Activated CD8-positive, alpha-beta memory T cell treated with anti-CD3 and anti-CD28 coated beads, Interleukin-2, amount 10 ng/mL, durations not matched to agents 7 days and 5 days (primary cell): ENCODE measurements at regions not wholly inside any gene's neighbourhood (a gene's known extent, or its start where the extent isn't known, plus 50 kb on each side); places are given as distances from the start of the nearest gene placed in this dataset.

Experiments used
- ATAC-seq: fragments of 150-1000 bp; cut with Tn5 transposase; one replicate; pipeline ENCODE4 v1.10.0; 2021; ENCODE audit warnings: moderate library complexity
- CTCF ChIA-PET: fragments of 350-600 bp; sonication (Branson Sonifier 250); formaldehyde crosslinking; loops from one replicate; lab custom pipeline; 2021; ENCODE audit warnings: antibody characterized with exemption; lab: Charles Lee
- DNase-seq: peaks from one replicate; pipeline ENCODE4 v3.0.0-alpha.2; 2020
- H3K27ac Mint-ChIP-seq: one replicate; pipeline ENCODE4 v1.8.0; 2021; ENCODE audit warnings: mild to moderate bottlenecking, mixed read lengths
- H3K27me3 Mint-ChIP-seq: one replicate; pipeline ENCODE4 v1.8.0; 2021; ENCODE audit warnings: mixed read lengths
- H3K36me3 Mint-ChIP-seq: one replicate; pipeline ENCODE4 v1.8.0; 2021; ENCODE audit warnings: mild to moderate bottlenecking, mixed read lengths
- H3K4me1 Mint-ChIP-seq: one replicate; pipeline ENCODE4 v1.8.0; 2021; ENCODE audit warnings: mixed read lengths
- H3K4me3 Mint-ChIP-seq: one replicate; pipeline ENCODE4 v1.8.0; 2021; ENCODE audit warnings: mild to moderate bottlenecking, moderate library complexity, mixed read lengths
- H3K9me3 Mint-ChIP-seq: one replicate; pipeline ENCODE4 v1.8.0; 2022; ENCODE audit warnings: low read depth, mixed read lengths

GRCh38 chr4:141783770-141784169 is 147.4 kb downstream of the IL15 start:
- CTCF ChIA-PET, result no interaction called here
- H3K27ac Mint-ChIP-seq, result no peak overlapping the region
- no peak for ATAC-seq

DNA sequence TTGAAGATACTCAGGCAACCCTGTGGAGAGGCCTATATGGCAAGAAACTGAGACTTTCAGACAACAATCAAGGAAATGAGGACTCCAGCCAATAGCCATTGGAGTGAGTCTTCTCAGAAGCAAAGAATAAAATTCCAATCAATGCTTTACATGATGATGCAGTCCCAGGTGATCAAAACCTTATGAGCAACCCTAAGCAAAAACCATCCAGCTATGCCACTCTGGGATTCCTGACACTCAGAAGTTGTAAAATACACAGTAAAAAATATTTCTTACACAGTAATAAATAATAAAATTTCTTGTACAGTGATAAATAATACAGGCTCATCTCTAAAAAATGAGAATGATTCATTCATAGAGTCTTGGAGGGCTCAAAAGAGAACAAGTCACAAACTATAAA is 150.6 kb downstream of the IL15 start:
- no peak overlapping the region for H3K4me3 Mint-ChIP-seq
- DNase-seq (no peak), ATAC-seq (no peak)
- CTCF ChIA-PET, result no interaction called here
- peaks cover 2% of the 10 kb centered on the region for H3K36me3 Mint-ChIP-seq
- no peak overlapping the region for H3K27ac Mint-ChIP-seq
- H3K4me1 Mint-ChIP-seq, result no peaks in the 10 kb centered on the region
- no peaks in the 10 kb centered on the region for H3K27me3 Mint-ChIP-seq
- no peaks in the 10 kb centered on the region for H3K9me3 Mint-ChIP-seq

More at GRCh38 chr4:141783770-141784169, 147.4 kb downstream of the IL15 start:
- DNase-seq, result no peak
- Mint-ChIP-seq H3K36me3 (peaks cover 2% of the 10 kb centered on the region), H3K4me3 (no peak overlapping the region), H3K27me3 (no peaks in the 10 kb centered on the region), H3K4me1 (no peaks in the 10 kb centered on the region), H3K9me3 (no peaks in the 10 kb centered on the region)

- H3K4me3 Mint-ChIP-seq, result no peak overlapping the region
- CTCF ChIA-PET, result no interaction called here
- no peaks in the 10 kb centered on the region for H3K9me3 Mint-ChIP-seq
- no peak overlapping the region for H3K27ac Mint-ChIP-seq
- H3K36me3 Mint-ChIP-seq, result no peaks in the 10 kb centered on the region
- no peaks in the 10 kb centered on the region for H3K27me3 Mint-ChIP-seq
- H3K4me1 Mint-ChIP-seq, result no peaks in the 10 kb centered on the region
- no peak for ATAC-seq
- no peak for DNase-seq
Measured at GRCh38 chr4:141788169-141788915, 152.0 kb downstream of the IL15 start.

- Mint-ChIP-seq H3K27ac (no peak overlapping the region), H3K9me3 (no peaks in the 10 kb centered on the region), H3K4me3 (no peak overlapping the region), H3K36me3 (no peaks in the 10 kb centered on the region), H3K27me3 (no peaks in the 10 kb centered on the region), H3K4me1 (no peaks in the 10 kb centered on the region)
- CTCF ChIA-PET, result no interaction called here
- ATAC-seq (no peak), DNase-seq (no peak)
Measured at GRCh38 chr4:141789716-141790115, 153.3 kb downstream of the IL15 start.

DNA sequence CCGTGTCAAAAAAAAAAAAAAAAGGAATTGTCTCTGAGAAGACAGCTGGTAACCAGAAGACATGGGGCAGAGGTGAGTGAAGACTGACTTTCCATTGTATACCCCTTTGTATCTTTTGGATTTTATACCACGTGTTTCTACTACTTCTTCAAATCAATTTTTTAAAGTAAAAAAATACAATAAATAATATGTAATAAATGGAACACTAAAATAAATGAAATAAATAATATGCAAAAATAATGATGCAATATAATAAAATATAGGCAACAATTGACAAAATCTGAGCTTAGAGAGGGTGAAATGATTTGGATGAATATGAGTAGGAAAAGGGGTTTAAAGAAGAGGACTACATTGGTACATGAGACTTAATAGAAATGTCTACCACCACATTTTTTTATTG is 155.8 kb downstream of the IL15 start:
- Mint-ChIP-seq H3K27ac (no peak overlapping the region), H3K27me3 (no peaks in the 10 kb centered on the region), H3K4me1 (no peaks in the 10 kb centered on the region), H3K4me3 (no peak overlapping the region), H3K36me3 (no peaks in the 10 kb centered on the region), H3K9me3 (no peaks in the 10 kb centered on the region)
- CTCF ChIA-PET, result interaction anchor here (0.9 kb wide), 1 partner anchor 48 kb away, joined by 3 read pairs; no protein-coding TSS in a partner anchor
- ATAC-seq (no peak), DNase-seq (no peak)

- Mint-ChIP-seq H3K9me3 (no peaks in the 10 kb centered on the region), H3K27me3 (no peaks in the 10 kb centered on the region), H3K36me3 (no peaks in the 10 kb centered on the region), H3K4me1 (no peaks in the 10 kb centered on the region), H3K27ac (no peak overlapping the region), H3K4me3 (no peak overlapping the region)
- DNase-seq (no peak), ATAC-seq (no peak)
- CTCF ChIA-PET, result no interaction called here
Measured at GRCh38 chr4:141797966-141798365, 161.6 kb downstream of the IL15 start.

DNA sequence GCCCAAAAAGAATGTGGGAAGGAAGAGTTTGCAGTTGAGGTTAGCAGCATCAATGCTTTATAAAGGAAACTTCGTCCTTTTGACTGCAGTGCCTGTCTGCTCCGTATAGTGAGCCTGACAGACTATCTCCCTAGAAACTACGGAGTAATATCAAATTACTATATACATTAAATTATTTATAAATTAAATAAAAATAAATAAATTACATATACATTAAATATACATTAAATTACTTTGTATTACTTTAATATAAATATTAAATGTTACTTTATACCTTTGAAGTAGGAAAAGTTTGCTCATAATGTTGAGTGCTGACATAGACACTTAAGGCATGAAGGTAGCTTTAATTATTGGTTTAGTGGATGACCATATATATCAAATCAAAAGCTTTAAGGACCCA is 165.2 kb downstream of the IL15 start:
- no peaks in the 10 kb centered on the region for H3K36me3 Mint-ChIP-seq
- ATAC-seq (no peak), DNase-seq (no peak)
- no peaks in the 10 kb centered on the region for H3K27me3 Mint-ChIP-seq
- no peaks in the 10 kb centered on the region for H3K9me3 Mint-ChIP-seq
- CTCF ChIA-PET, result no interaction called here
- H3K4me1 Mint-ChIP-seq, result no peaks in the 10 kb centered on the region
- no peak overlapping the region for H3K27ac Mint-ChIP-seq
- H3K4me3 Mint-ChIP-seq, result no peak overlapping the region

DNA sequence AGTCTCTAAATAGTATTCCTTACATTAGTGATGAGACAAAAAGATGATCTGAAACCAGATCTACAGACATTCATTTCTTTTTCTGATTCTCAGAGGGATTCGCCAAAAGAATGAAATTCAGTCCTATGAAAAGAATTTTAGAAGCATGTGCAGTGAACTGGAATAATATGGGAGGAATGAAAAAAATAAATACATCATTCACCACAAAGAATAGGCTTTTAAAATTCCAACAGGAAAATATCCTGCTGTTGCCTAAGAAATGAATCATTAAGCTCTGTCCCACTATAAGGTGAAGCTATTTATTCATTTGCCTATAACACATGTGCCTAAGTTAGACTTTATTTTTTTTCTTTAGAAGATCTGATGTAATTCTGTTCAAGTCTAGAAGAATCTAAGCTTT is 165.9 kb downstream of the IL15 start:
- CTCF ChIA-PET, result no interaction called here
- no peaks in the 10 kb centered on the region for H3K36me3 Mint-ChIP-seq
- DNase-seq, result no peak

GRCh38 chr4:141804836-141805235 is 168.5 kb downstream of the IL15 start:
- DNase-seq, result no peak
- Mint-ChIP-seq H3K4me3 (no peak overlapping the region), H3K4me1 (peaks cover 3% of the 10 kb centered on the region), H3K9me3 (no peaks in the 10 kb centered on the region), H3K27me3 (peaks cover 3% of the 10 kb centered on the region), H3K36me3 (no peaks in the 10 kb centered on the region), H3K27ac (no peak overlapping the region)
- CTCF ChIA-PET, result no interaction called here
- no peak for ATAC-seq

More for the DNA sequence above, 165.9 kb downstream of the IL15 start:
- H3K27me3 Mint-ChIP-seq, result no peaks in the 10 kb centered on the region
- no peak overlapping the region for H3K27ac Mint-ChIP-seq
- H3K4me1 Mint-ChIP-seq, result peaks cover 2% of the 10 kb centered on the region
- no peak overlapping the region for H3K4me3 Mint-ChIP-seq
- ATAC-seq, result no peak
- H3K9me3 Mint-ChIP-seq, result no peaks in the 10 kb centered on the region

- CTCF ChIA-PET, result no interaction called here
- no peak overlapping the region for H3K27ac Mint-ChIP-seq
- H3K4me3 Mint-ChIP-seq, result no peak overlapping the region
- DNase-seq (no peak), ATAC-seq (no peak)
- H3K27me3 Mint-ChIP-seq, result peaks cover 3% of the 10 kb centered on the region
- no peaks in the 10 kb centered on the region for H3K36me3 Mint-ChIP-seq
- peaks cover 3% of the 10 kb centered on the region for H3K4me1 Mint-ChIP-seq
- H3K9me3 Mint-ChIP-seq, result no peaks in the 10 kb centered on the region
Measured at GRCh38 chr4:141807103-141807891, 170.9 kb downstream of the IL15 start.

- DNase-seq (no peak), ATAC-seq (no peak)
- H3K4me1 Mint-ChIP-seq, result peaks cover 3% of the 10 kb centered on the region
- H3K27ac Mint-ChIP-seq, result no peak overlapping the region
- CTCF ChIA-PET, result no interaction called here
- H3K9me3 Mint-ChIP-seq, result no peaks in the 10 kb centered on the region
- H3K4me3 Mint-ChIP-seq, result no peak overlapping the region
- H3K27me3 Mint-ChIP-seq, result peaks cover 3% of the 10 kb centered on the region
- no peaks in the 10 kb centered on the region for H3K36me3 Mint-ChIP-seq
Measured at GRCh38 chr4:141810038-141810711, 173.8 kb downstream of the IL15 start.

DNA sequence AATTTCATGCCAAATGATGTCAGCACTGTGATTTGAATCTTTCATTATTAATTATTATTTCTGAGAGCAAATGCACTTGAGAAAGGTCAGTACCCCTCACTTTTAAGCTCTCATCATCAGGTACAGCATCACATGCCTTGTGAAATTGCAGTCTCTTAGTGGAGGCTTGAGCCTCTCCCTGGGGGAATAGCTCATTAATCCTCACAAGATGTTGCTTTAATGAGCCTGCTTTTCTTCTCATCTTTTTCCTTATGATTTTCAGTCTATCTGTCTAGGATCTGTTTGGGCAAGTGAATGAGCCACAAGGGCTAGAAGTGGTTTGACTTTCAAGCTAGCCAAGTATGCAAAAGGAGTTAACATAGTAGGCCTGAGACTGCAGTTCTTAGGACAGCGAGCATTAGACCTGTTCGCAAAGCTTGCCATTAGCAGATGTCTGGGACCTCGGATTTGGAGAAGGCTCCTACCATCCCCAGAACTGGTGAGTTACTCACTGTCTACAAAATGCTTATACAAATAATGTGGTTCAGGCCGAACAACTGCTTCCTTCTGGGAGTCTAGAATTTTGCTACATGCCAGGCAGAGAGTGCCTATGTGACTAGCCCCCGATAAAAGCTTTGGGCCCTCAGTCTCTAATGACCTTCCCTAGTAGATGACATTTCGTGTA is 174.5 kb downstream of the IL15 start:
- Mint-ChIP-seq H3K27ac (no peak overlapping the region), H3K27me3 (peaks cover 3% of the 10 kb centered on the region), H3K9me3 (no peaks in the 10 kb centered on the region), H3K4me1 (peaks cover 3% of the 10 kb centered on the region), H3K4me3 (no peak overlapping the region), H3K36me3 (no peaks in the 10 kb centered on the region)
- CTCF ChIA-PET, result no interaction called here
- ATAC-seq (no peak), DNase-seq (no peak)

DNA sequence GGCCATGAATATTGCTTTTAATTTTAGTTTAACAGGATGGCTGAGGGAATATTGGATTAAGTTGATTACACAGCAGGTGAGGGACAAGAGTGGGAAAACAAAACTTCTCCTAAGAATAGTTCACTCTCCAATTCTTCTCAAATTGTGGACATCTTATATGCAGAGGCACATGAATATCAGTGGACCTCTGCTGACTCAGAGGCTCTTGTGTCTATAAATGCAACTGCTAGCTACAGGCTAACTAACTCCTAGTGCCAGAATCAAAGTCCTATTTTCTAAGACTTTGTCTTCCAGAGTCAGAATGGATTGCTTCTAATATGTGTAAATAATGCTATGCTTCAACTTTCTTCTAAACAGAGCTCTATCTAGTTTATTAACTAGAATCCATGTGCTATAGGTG is 175.8 kb downstream of the IL15 start:
- H3K27ac Mint-ChIP-seq, result no peak overlapping the region
- H3K36me3 Mint-ChIP-seq, result no peaks in the 10 kb centered on the region
- H3K9me3 Mint-ChIP-seq, result no peaks in the 10 kb centered on the region
- ATAC-seq (no peak), DNase-seq (no peak)
- peaks cover 3% of the 10 kb centered on the region for H3K4me1 Mint-ChIP-seq
- H3K27me3 Mint-ChIP-seq, result peaks cover 3% of the 10 kb centered on the region
- H3K4me3 Mint-ChIP-seq, result no peak overlapping the region
- CTCF ChIA-PET, result no interaction called here
